Thyroid gland (tissue), 4 donors: ENCODE measurements at regions not wholly inside any gene's neighbourhood (a gene's known extent, or its start where the extent isn't known, plus 50 kb on each side); places are given as distances from the start of the nearest gene placed in this dataset.
"Not testable (repeated sequence)": the region's sequence is repeated elsewhere in the genome, so short reads cannot be mapped to it uniquely, and the experiment has no call there.

Experiments
- DNase-seq, 2 donors: peaks; one replicate each; pipeline ENCODE4 v3.0.0-alpha.2; 2019
- H3K27ac ChIP-seq, 3 donors: fragments of 200-600 bp; sonication (generic); 1 replicate in 2 of 3; 2 replicates in 1 of 3; pipeline ENCODE4 v1.5.1; 2016 to 2019; ENCODE audit warnings: mild to moderate bottlenecking in 1 of 3, moderate library complexity in 1 of 3
- H3K27me3 ChIP-seq: fragments of 200-600 bp; sonication (generic); one replicate; pipeline ENCODE4 v1.5.1; 2019
- H3K36me3 ChIP-seq, 2 donors: fragments of 200-600 bp; sonication (generic); one replicate each; pipeline ENCODE4 v1.5.1; 2016 to 2019
- H3K4me1 ChIP-seq, 2 donors: fragments of 200-600 bp; sonication (generic); one replicate each; pipeline ENCODE4 v1.5.1; 2017 to 2019
- H3K4me3 ChIP-seq, 3 donors: fragments of 200-600 bp; sonication (generic); replicated peaks in 1 of 3; 1 replicate in 2 of 3; 2 replicates in 1 of 3; pipeline ENCODE4 v1.5.1; 2016; ENCODE audit warnings: mild to moderate bottlenecking in 1 of 3
- H3K9me3 ChIP-seq: fragments of 200-600 bp; sonication (generic); one replicate; pipeline ENCODE4 v1.5.1; 2017
- POLR2A ChIP-seq, 2 donors: fragments of 450-650 bp; IDR thresholded peaks; one replicate each; pipeline ENCODE4 v1.6.1; 2017; ENCODE audit warnings: antibody characterized with exemption in 2 of 2, mild to moderate bottlenecking in 2 of 2, moderate library complexity in 1 of 2
- WGBS, 2 donors: methylation state at CpG; one replicate each; pipeline ENCODE4 v1.1.5; 2017; 5-methylcytosine and 5-hydroxymethylcytosine counted together
- intact Hi-C: fragments of 100-400 bp; cut with DNase I; formaldehyde crosslinking; loops from one replicate; pipeline ENCODE4 v1.15.1; 2023
- TF ChIP-seq, protein P1 (sequence below), 6 experiments: fragments of 200-600 bp in 3 of 6; fragments of 450-650 bp in 3 of 6; sonication (generic) in 3 of 6; IDR thresholded peaks; one replicate each; pipeline ENCODE4 v1.5.1; 2016 to 2019; ENCODE audit warnings: antibody characterized with exemption in 6 of 6, mild to moderate bottlenecking in 2 of 6, inconsistent platforms in 1 of 6, moderate library complexity in 1 of 6

DNA sequence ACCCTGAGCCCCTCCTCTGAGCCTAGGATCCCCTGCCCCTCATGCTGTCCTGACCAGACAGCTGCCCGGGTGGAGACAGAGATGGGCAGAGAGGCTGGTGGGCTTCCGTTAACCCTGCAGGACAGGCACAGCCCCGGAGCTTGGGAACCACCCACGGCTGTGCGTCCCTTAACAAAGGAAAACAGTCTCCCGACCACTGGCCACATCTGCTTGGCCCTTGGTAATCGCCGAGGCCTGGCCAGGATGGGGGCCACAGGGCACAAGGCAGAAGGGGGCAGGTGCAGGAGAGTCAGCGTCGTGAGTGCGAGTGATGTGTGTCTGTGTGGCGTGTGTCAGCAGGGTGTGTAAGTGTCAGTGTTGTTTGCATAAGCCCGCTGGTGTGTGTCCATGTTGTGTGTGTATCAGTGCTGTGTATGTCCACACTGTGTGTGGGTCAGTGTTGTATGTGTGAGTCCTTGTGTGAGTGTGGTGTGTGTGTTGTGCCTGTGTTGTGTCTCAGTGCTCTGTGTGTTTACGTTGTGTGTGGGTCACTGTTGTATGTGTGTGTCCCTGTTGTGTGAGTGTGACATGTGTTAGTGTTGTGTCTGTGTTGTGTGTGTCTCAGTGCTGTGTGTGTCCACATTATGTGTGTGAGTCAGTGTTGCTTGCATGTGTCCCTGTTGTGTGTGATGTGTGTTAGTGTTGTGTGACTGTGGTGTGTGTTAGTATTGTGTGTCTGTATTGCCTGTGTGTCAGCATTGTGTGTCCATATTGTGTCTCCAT, 369.5 kb downstream of the BRD1 start:
- TF ChIP-seq, protein P1, sequence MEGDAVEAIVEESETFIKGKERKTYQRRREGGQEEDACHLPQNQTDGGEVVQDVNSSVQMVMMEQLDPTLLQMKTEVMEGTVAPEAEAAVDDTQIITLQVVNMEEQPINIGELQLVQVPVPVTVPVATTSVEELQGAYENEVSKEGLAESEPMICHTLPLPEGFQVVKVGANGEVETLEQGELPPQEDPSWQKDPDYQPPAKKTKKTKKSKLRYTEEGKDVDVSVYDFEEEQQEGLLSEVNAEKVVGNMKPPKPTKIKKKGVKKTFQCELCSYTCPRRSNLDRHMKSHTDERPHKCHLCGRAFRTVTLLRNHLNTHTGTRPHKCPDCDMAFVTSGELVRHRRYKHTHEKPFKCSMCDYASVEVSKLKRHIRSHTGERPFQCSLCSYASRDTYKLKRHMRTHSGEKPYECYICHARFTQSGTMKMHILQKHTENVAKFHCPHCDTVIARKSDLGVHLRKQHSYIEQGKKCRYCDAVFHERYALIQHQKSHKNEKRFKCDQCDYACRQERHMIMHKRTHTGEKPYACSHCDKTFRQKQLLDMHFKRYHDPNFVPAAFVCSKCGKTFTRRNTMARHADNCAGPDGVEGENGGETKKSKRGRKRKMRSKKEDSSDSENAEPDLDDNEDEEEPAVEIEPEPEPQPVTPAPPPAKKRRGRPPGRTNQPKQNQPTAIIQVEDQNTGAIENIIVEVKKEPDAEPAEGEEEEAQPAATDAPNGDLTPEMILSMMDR (IDR thresholded peaks at IDR 0.05) = no peak
- no peak for TF ChIP-seq POLR2A (IDR thresholded peaks at IDR 0.05)

DNA sequence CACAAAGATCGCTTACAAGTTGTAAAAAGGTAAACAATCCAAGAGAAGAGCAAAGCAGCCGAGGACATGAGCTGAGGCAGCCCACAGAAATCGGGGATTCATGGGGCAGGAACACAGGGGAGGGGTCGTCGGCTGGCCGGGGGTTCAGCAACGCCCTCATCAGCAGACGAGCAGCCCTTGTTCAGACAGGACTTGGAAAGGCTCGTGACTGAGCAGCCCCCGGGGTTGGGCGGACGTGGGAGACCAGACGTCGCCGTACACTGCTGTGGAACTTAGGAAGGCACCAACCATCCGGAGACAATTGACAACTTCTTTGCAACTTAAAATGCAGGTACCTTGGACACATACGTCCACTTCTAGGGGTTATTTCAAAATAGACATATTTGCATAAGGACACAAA, 370.5 kb downstream of the BRD1 start:
- intact Hi-C loops = no loop called here
- no peaks in the 10 kb centered on the region for H3K4me1 ChIP-seq
- 53 to 58% methylated on average over 17 of the region's 17 CpGs for WGBS, 2 donors
- H3K27me3 ChIP-seq = no peaks in the 10 kb centered on the region
- no peaks in the 10 kb centered on the region for H3K36me3 ChIP-seq
- H3K4me3 ChIP-seq = no peak overlapping the region
- no peak overlapping the region for H3K27ac ChIP-seq
- DNase-seq = no peak
- no peak for TF ChIP-seq POLR2A (IDR thresholded peaks at IDR 0.05)
- TF ChIP-seq, protein P1 (IDR thresholded peaks at IDR 0.05) = no peak
- H3K9me3 ChIP-seq = no peaks in the 10 kb centered on the region

More for the DNA sequence above, 369.5 kb downstream of the BRD1 start:
- 79 to 89% methylated on average over 12 to 14 of the region's 14 CpGs for WGBS, 2 donors
- DNase-seq = no peak
- H3K36me3 ChIP-seq = no peaks in the 10 kb centered on the region
- no peak overlapping the region for H3K4me3 ChIP-seq
- H3K9me3 ChIP-seq = no peaks in the 10 kb centered on the region
- H3K27me3 ChIP-seq = no peaks in the 10 kb centered on the region
- H3K4me1 ChIP-seq = no peaks in the 10 kb centered on the region
- intact Hi-C loops = no loop called here
- H3K27ac ChIP-seq = no peak overlapping the region

GRCh38 chr22:49455595-49455994, 372.1 kb downstream of the BRD1 start:
- H3K36me3 ChIP-seq = no peaks in the 10 kb centered on the region
- H3K27me3 ChIP-seq = no peaks in the 10 kb centered on the region
- intact Hi-C loops = no loop called here
- no peaks in the 10 kb centered on the region for H3K4me1 ChIP-seq
- DNase-seq = no peak
- no peaks in the 10 kb centered on the region for H3K9me3 ChIP-seq
- TF ChIP-seq, protein P1 (IDR thresholded peaks at IDR 0.05) = no peak
- no peak for TF ChIP-seq POLR2A (IDR thresholded peaks at IDR 0.05)
- H3K27ac ChIP-seq = no peak overlapping the region
- H3K4me3 ChIP-seq = no peak overlapping the region
- 42 to 52% methylated on average over 11 of the region's 11 CpGs for WGBS, 2 donors

DNA sequence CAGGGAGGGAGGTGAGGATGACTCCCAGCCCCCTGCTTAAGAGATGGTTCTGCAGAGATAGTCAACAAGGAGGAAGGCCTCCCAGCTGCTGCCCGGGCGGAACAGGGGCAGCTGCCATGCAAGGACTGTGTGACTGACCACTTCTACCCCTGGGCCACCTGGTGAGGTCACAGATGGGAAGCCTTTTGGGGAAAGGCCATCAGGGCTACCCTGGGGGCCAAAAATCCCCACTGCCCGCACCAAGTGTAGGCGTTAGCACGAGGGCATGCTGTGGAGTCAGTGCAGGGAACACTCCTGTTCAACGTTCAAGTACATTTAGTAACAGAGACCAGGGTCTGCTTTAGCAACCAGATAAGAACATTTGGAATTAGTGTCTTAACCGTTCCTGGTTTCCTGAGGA, 372.9 kb downstream of the BRD1 start:
- WGBS, 2 donors = 86 to 94% methylated on average over 7 of the region's 7 CpGs
- no peak for TF ChIP-seq POLR2A (IDR thresholded peaks at IDR 0.05)
- TF ChIP-seq, protein P1 (IDR thresholded peaks at IDR 0.05) = no peak
- H3K9me3 ChIP-seq = no peaks in the 10 kb centered on the region
- DNase-seq = no peak
- no peak overlapping the region for H3K4me3 ChIP-seq
- no peak overlapping the region for H3K27ac ChIP-seq
- intact Hi-C loops = no loop called here
- no peaks in the 10 kb centered on the region for H3K36me3 ChIP-seq
- no peaks in the 10 kb centered on the region for H3K4me1 ChIP-seq
- H3K27me3 ChIP-seq = no peaks in the 10 kb centered on the region

DNA sequence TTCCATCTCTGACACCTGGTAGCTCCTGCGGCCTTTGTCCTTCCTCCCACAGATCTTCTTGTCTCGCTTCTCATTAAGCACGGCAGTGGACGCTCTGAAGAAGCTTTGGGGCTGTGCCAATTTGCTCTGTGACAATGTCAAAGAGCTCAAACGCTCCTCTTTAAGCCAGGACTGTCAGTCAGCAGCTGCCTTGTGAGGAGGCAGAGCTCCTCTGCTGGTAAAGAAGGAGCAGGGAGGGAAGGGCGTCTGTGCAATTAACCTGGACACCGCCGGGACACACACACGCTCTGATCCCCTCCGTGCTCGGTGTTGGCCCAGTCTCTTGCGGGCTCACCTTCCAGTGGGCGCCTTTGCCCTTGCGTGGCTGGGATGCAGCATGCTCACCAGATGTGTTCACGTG, 373.9 kb downstream of the BRD1 start:
- no peak for DNase-seq
- Histone ChIP-seq H3K36me3 (no peaks in the 10 kb centered on the region), H3K27ac (no peak overlapping the region), H3K27me3 (no peaks in the 10 kb centered on the region), H3K4me1 (no peaks in the 10 kb centered on the region), H3K4me3 (no peak overlapping the region), H3K9me3 (no peaks in the 10 kb centered on the region)
- intact Hi-C loops = no loop called here
- no peak for TF ChIP-seq POLR2A (IDR thresholded peaks at IDR 0.05)
- TF ChIP-seq, protein P1 (IDR thresholded peaks at IDR 0.05) = no peak
- WGBS, 2 donors = 76 to 78% methylated on average over 13 to 15 of the region's 15 CpGs

DNA sequence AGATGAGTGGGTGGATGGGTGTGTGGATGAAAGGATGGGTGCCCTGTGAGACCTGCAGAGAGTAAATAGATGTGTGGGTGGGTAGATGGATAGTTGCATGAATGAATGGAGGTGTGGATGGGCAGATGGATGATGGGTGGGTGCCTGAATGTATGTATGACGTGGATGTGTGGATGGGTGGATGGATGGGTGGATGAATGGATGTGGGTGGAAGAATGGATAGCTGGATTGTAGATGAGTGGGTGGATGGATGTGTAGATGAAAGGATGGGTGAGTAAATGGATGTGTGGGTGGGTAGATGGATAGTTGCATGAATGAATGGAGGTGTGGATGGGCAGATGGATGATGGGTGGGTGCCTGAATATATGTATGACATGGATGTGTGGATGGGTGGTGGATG, 374.7 kb downstream of the BRD1 start:
- DNase-seq, H3K27me3 ChIP-seq, H3K36me3 ChIP-seq, intact Hi-C loops, H3K4me3 ChIP-seq, H3K9me3 ChIP-seq, H3K27ac ChIP-seq, H3K4me1 ChIP-seq: not testable (repeated sequence)
- WGBS, 2 donors = 85 to 92% methylated on average over 1 of the region's 1 CpG
